NCI-H82 treated with DMSO at 0.1 percent for 48 hours (cell line): ENCODE measurements at regions not wholly inside any gene's neighbourhood (a gene's known extent, or its start where the extent isn't known, plus 50 kb on each side); places are given as distances from the start of the nearest gene placed in this dataset.

Experiments used
- DNase-seq: peaks from one replicate; lab custom pipeline; 2025; ENCODE audit not compliant: unreplicated experiment; lab: John Stamatoyannopoulos, UW

- no peak for DNase-seq
These were observed 1081.5 kb upstream of the ZEB2 start for GRCh38 chr2:145601361-145601925.

- DNase-seq = no peak
These were observed 1080.9 kb upstream of the ZEB2 start for GRCh38 chr2:145600811-145601210.

GRCh38 chr2:145599756-145600155, 1079.8 kb upstream of the ZEB2 start:
- no peak for DNase-seq

- DNase-seq = no peak
These were observed 1078.5 kb upstream of the ZEB2 start for GRCh38 chr2:145598434-145598833.

GRCh38 chr2:145597809-145598208, 1077.9 kb upstream of the ZEB2 start:
- DNase-seq = no peak

- DNase-seq = no peak
These were observed 1077.1 kb upstream of the ZEB2 start for GRCh38 chr2:145597006-145597405.

GRCh38 chr2:145596416-145596815, 1076.5 kb upstream of the ZEB2 start:
- DNase-seq = no peak

- DNase-seq = no peak
These were observed 1075.4 kb upstream of the ZEB2 start for GRCh38 chr2:145595296-145595695.

GRCh38 chr2:145593991-145594614, 1074.2 kb upstream of the ZEB2 start:
- no peak for DNase-seq

GRCh38 chr2:145593280-145593679, 1073.4 kb upstream of the ZEB2 start:
- DNase-seq = no peak

- no peak for DNase-seq
These were observed 1072.4 kb upstream of the ZEB2 start for GRCh38 chr2:145592361-145592760.

- no peak for DNase-seq
These were observed 1071.3 kb upstream of the ZEB2 start for GRCh38 chr2:145591109-145591809.

- no peak for DNase-seq
These were observed 1068.0 kb upstream of the ZEB2 start for GRCh38 chr2:145587922-145588321.

GRCh38 chr2:145584353-145584752, 1064.4 kb upstream of the ZEB2 start:
- DNase-seq = no peak

- DNase-seq = no peak
These were observed 1053.7 kb upstream of the ZEB2 start for GRCh38 chr2:145573608-145574007.

GRCh38 chr2:145572238-145572637, 1052.3 kb upstream of the ZEB2 start:
- no peak for DNase-seq

GRCh38 chr2:145569108-145569507, 1049.2 kb upstream of the ZEB2 start:
- DNase-seq = no peak

- no peak for DNase-seq
These were observed 1044.1 kb upstream of the ZEB2 start for GRCh38 chr2:145563741-145564615.

- no peak for DNase-seq
These were observed 1041.2 kb upstream of the ZEB2 start for GRCh38 chr2:145561152-145561551.

GRCh38 chr2:145558617-145559350, 1038.9 kb upstream of the ZEB2 start:
- DNase-seq = no peak

GRCh38 chr2:145555360-145555759, 1035.4 kb upstream of the ZEB2 start:
- DNase-seq = no peak
